AG08396 (cell line): ENCODE measurements at regions not wholly inside any gene's neighbourhood (a gene's known extent, or its start where the extent isn't known, plus 50 kb on each side); places are given as distances from the start of the nearest gene placed in this dataset.
A peak's percentile ranks its signal among the peaks of the same experiment; 100 is the strongest.
"Not testable (repeated sequence)": the region's sequence is repeated elsewhere in the genome, so short reads cannot be mapped to it uniquely, and the experiment has no call there.

ENCODE experiments used
- DNase-seq: peaks from one replicate; pipeline ENCODE4 v3.0.0; 2012; ENCODE audit warnings: low spot score, mixed read lengths

GRCh38 chr4:18749391-18749790 lies 727.8 kb upstream of the LCORL start:
- no peak for DNase-seq

- no peak for DNase-seq
Observed at GRCh38 chr4:18736551-18736950, 715.0 kb upstream of the LCORL start.

GRCh38 chr4:18735740-18736268 lies 714.2 kb upstream of the LCORL start:
- no peak for DNase-seq

DNA sequence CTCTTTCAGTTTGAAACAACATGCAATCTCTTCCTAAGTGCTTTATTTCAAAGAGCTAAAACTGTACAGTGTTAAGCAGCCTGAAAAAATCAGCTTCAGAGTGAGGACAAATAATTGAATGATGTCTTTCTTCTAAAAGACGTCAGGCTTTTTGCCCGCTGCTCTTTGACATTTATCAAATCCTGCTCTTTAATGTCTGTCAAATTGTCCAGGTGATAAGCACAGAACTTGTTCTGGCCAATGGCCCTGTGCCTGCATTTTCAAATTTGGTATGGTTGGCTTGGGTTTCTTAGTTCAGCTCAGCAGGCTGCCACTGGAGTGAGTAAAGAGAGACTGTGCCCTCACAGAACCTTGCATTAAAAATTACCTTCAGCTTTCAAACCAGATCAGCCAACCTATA lies 712.9 kb upstream of the LCORL start:
- no peak for DNase-seq

- no peak for DNase-seq
Observed at GRCh38 chr4:18733961-18734360, 712.4 kb upstream of the LCORL start.

DNA sequence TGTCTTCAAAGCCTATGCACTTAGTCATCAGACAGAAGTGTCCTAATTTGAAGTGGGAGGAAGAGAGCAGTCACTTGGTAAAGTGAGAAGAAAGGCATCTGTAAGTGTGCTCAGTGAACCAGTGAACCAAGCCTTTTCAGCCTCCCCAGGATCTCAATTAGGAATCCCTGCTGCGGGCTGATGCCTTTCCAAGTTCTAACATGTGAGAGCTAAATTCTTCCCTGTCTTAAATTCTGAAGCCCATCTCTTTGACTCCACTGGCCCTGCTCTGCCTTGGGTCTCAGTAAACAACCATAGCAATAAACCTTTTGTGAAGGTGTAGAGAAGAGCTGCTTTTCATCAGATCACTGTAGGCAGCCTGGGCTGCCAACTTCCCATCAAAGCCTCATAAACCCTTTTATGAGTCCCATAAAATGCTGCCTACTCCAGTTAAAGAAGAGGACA lies 701.2 kb upstream of the LCORL start:
- no peak for DNase-seq

GRCh38 chr4:18698119-18698883 lies 676.7 kb upstream of the LCORL start:
- DNase-seq, result no peak

- DNase-seq, result no peak
Observed at GRCh38 chr4:18695733-18696527, 674.4 kb upstream of the LCORL start.

GRCh38 chr4:18691431-18692200 lies 670.1 kb upstream of the LCORL start:
- DNase-seq, result no peak

DNA sequence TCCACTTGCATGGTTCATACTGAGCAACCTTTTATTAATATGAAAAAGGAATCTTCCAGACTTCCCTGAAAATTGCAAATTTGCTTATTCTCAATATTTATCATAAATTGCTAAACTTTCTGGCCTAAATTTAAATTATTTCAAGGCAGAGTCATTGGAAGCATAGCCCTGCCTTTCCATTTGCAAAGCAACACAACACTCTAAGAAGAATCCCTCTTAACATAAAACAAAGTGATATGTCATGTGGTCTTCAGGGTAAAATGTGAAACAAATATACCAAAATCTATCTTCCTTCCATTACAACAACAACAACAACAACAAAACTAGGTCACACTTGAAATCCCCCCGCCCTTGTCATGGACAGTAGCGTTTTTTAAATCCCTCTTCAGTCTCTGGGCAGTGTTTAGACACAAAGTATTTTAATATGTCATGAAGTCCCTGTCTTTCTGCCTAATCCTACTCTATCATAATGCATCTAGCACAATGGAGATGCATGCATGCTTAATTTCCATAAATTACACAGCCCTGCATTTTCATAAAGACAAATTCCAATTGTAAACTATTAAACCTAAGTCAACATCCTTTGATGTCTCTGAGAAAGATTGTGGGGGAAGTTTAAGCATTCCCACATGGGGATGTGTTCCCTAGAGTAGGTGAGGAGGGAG lies 668.9 kb upstream of the LCORL start:
- no peak for DNase-seq

GRCh38 chr4:18689308-18690115 lies 668.0 kb upstream of the LCORL start:
- peak; percentile 37 for DNase-seq

DNA sequence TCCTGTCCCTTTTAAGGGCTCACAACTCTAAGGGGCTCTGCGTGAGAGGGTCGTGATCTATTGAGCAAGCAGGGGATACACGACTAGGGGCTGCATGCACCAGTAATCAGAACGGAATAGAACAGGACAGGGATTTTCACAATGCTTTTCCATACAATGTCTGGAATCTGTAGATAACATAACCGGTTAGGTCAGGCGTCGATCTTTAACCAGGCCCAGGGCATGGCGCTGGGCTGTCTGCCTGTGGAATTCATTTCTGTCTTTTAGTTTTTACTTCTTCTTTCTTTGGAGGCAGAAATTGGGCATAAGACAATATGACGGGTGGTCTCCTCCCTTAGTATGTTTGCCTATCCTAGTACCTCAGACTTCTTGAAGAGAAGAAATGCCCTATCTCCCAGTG lies 666.8 kb upstream of the LCORL start:
- not testable (repeated sequence) for DNase-seq

DNA sequence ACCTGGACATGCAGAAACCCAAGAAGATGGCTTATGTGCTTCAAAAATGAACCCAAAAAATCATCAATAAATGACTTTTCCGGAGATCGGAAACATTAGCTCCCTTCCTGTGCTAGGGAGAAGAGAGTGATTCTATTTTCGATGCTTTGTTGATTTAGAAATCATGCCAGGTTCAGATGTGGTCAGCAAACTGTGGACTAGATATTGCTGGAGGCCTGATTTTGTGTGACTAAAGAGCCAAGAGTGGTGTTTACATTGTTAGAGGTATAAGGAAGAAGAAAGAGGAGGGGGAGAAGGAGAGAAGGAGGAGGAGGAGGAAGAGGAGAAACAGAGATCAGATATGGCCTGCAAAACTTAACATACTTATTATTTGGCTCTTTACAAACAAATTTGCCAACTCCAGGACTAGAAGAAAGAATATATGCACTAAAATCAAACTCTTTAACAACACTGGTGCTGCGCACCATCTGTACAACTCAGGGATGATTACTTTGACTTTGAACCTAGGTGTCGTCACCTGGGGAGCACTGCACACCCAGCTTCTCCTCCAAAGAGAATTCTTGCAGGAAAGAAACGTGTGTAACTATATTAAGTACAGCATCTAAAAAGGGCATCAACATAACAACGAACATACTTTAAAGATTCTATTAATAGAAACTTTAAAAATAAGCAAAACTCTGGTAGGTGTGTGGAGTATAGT lies 664.9 kb upstream of the LCORL start:
- no peak for DNase-seq

GRCh38 chr4:18684932-18685331 lies 663.4 kb upstream of the LCORL start:
- DNase-seq, result no peak

- no peak for DNase-seq
Observed at GRCh38 chr4:18676526-18676915, 655.0 kb upstream of the LCORL start.

DNA sequence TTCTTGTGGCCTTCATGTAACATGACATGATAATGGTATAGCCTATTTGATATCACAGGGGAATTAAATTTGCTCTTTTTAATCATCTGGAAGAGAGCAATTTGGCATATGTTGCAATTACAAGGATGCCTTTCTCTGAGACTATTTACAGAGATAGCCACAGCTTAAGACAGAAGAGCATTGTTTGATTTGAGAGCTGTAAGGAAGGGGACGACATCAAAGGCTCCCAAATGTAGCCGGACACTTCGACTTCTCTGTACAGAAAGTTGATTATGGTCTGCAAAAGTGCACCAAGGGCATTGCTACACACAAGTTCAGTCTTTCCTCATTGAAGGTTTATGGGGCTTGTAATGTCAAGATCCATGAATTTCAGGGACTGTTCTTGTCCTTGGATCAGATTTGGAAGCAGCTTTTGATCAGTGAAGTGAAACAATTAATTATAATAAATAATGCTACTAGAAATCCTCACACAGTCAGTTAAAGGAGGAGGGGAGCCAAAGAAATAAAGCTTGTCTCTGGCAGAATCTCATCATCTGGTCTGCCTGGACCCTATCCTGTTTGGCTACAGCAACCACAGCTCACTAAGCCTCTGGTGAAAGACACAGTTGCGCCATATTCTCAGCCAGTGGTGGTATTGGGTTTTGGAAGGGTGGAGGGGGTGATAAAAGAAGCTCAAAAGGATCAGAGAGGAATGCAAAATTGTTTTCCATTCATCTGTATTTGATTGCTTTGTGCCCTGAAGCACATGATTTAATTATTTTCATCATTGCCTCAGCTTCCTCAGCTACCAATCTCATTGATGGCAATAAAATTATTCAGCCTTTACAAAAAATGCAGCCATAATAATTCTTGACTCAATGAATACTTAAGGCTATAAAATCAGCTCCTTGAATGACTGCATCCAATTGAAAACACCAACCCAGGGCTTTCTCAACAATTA lies 654.3 kb upstream of the LCORL start:
- no peak for DNase-seq

GRCh38 chr4:18670034-18670433 lies 648.5 kb upstream of the LCORL start:
- DNase-seq, result no peak

DNA sequence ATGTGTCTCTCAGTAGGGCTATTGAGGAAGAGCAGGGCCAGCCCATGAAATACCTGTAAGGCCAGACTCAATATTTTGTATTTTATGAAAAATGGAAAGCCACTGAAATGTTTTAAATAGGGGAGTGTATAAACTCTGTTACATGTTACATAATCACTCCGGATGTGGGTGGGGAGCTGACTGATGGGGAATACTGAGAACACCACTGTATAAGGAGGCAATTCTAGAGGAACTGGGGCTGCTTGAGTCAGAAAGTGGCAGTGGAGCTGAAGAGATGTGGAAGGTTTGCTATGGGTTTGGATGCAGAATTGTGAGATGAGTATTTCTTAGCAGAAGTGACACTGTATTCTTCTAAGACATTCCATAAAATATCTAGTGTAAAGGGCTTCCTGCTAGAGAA lies 647.8 kb upstream of the LCORL start:
- no peak for DNase-seq

DNA sequence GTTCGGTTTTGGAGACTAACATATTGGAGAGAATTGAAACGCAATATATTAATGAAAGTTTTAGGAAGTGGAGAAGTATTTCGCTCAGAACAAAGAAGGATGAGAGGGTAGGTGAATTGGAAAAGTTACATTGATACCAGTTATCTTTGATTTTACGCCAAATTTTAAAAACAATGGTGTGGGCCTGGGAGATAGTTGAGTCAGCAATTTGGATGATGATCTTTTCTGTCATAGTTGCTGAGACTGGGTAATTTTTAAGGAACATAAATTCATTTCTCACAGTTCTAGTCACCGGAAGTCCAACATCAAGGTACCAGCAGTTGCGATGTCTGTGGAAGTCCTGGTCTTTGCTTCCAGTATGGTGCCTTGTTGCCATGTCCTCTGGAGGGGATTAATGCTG lies 644.8 kb upstream of the LCORL start:
- no peak for DNase-seq
